ENCODE measurements at regions not wholly inside any gene's neighbourhood (a gene's known extent, or its start where the extent isn't known, plus 50 kb on each side); places are given as distances from the start of the nearest gene placed in this dataset.

DNA sequence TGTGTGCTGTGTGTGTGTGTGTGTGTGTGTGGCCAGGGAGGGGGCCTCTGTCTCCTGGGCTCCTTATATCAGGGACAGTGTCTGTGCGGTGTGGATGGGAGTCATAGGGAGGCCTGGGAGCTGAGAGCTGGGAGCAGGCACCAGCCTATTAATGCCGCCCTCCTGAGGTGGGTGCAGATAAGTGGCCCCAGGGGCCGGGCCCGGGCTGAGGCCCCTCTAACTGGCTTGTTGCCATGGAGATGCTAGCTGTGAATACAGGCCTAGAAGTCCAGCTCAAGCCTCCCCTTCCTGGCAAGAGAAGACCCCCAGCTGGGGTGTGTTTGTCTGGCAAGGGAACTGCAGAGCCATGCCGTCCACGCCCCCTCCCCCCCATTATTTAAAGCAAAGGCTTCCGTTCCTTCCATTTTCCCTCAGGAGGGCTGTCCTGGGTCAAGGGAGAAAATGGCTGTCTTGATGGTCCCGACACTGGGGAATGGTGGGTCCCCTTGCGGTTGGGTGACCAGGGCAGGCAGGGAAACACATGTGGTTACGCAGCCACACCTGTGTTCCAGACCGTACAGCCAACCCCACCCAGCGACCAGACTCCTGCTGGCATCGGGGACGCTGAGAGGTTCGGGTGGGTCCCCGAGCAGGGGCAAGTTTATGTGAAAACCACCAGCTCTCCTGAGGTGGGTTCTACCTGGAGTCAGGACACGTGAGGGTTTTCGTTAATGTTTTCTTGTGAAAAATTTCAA is 141.1 kb downstream of the MRM1 start:
- no peak for TF ChIP-seq ZNF274 (IDR thresholded peaks at IDR 0.05; ENCODE audit: low read depth, low read length)
- no peak for TF ChIP-seq YY1 (IDR thresholded peaks at IDR 0.05; ENCODE audit: insufficient read depth, insufficient read length)
- no peak for TF ChIP-seq SUZ12 (IDR thresholded peaks at IDR 0.05; ENCODE audit: extremely low read depth, insufficient read depth, insufficient read length)

Measured in NT2/D1 (cell line).